HG03135 (cell line): ENCODE measurements at regions not wholly inside any gene's neighbourhood (a gene's known extent, or its start where the extent isn't known, plus 50 kb on each side); places are given as distances from the start of the nearest gene placed in this dataset.

ENCODE experiments used
- ATAC-seq: cut with Tn5 transposase; IDR thresholded peaks from one replicate; pipeline ENCODE4 v1.9.1; 2021; ENCODE audit warnings: mild to moderate bottlenecking, moderate library complexity; ENCODE audit not compliant: unreplicated experiment

GRCh38 chr14:42198010-42198409 is 591.3 kb downstream of the LRFN5 start:
- no peak for ATAC-seq

- no peak for ATAC-seq
Measured at GRCh38 chr14:42192738-42193653, 586.3 kb downstream of the LRFN5 start.

GRCh38 chr14:42190744-42191143 is 584.1 kb downstream of the LRFN5 start:
- no peak for ATAC-seq

GRCh38 chr14:42187846-42188245 is 581.2 kb downstream of the LRFN5 start:
- ATAC-seq: no peak

- no peak for ATAC-seq
Measured at GRCh38 chr14:42185718-42186117, 579.0 kb downstream of the LRFN5 start.

- no peak for ATAC-seq
Measured at GRCh38 chr14:42174357-42174756, 567.7 kb downstream of the LRFN5 start.

- no peak for ATAC-seq
Measured at GRCh38 chr14:42173206-42173605, 566.5 kb downstream of the LRFN5 start.

GRCh38 chr14:42172304-42172703 is 565.6 kb downstream of the LRFN5 start:
- no peak for ATAC-seq

GRCh38 chr14:42163136-42163535 is 556.5 kb downstream of the LRFN5 start:
- ATAC-seq: no peak

GRCh38 chr14:42159138-42159537 is 552.5 kb downstream of the LRFN5 start:
- ATAC-seq: no peak

- no peak for ATAC-seq
Measured at GRCh38 chr14:42149609-42150261, 543.1 kb downstream of the LRFN5 start.

- no peak for ATAC-seq
Measured at GRCh38 chr14:42145766-42146165, 539.1 kb downstream of the LRFN5 start.

GRCh38 chr14:42143114-42143513 is 536.4 kb downstream of the LRFN5 start:
- ATAC-seq: no peak

- no peak for ATAC-seq
Measured at GRCh38 chr14:42141328-42141727, 534.7 kb downstream of the LRFN5 start.

- no peak for ATAC-seq
Measured at GRCh38 chr14:42140831-42141279, 534.2 kb downstream of the LRFN5 start.

GRCh38 chr14:42140001-42140400 is 533.3 kb downstream of the LRFN5 start:
- ATAC-seq: no peak

GRCh38 chr14:42138406-42138805 is 531.7 kb downstream of the LRFN5 start:
- no peak for ATAC-seq

- ATAC-seq: no peak
Measured at GRCh38 chr14:42130815-42131214, 524.1 kb downstream of the LRFN5 start.

GRCh38 chr14:42123526-42123925 is 516.9 kb downstream of the LRFN5 start:
- no peak for ATAC-seq

- no peak for ATAC-seq
Measured at GRCh38 chr14:42113358-42114069, 506.8 kb downstream of the LRFN5 start.

- no peak for ATAC-seq
Measured at GRCh38 chr14:42112108-42112507, 505.4 kb downstream of the LRFN5 start.
